ENCODE measurements at regions not wholly inside any gene's neighbourhood (a gene's known extent, or its start where the extent isn't known, plus 50 kb on each side); places are given as distances from the start of the nearest gene placed in this dataset.

DNA sequence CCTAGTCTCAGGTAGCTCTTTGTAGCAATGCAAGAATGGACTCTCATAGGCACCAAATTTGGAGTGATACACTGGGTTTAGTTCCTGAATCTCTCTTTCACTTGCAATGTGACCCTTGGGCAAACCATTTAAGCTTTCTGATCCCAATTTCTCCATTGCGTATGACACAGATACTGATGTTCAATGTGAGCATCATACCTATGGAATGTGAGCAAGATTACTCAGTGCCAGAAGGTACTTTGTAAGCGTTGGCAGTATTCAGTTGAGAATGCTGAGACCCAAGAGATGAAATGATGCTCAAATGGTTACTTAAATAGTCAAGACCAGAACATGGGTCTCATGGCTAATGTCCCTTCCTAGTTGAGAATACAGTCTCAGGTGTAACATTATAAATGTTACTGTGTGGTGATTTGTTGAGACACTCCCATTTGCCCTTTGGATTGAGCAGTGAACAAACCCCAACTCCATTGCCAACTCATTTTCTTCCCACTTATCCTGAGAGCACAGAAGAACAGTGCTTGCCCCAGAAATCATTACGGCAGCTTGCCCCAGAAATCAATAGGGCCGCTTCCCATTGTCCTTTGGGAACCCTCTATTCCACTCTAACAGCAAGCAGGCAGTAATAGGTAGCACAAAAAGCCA is 134.1 kb downstream of the SOX9 start:
- TF ChIP-seq EZH2 (IDR thresholded peaks at IDR 0.05) (no peak), POLR2AphosphoS5 (IDR thresholded peaks at IDR 0.05; ENCODE audit: borderline replicate concordance, low read depth, low read length) (no peak)

Measured in SK-N-MC (cell line).